H9 (cell line): ENCODE measurements at regions not wholly inside any gene's neighbourhood (a gene's known extent, or its start where the extent isn't known, plus 50 kb on each side); places are given as distances from the start of the nearest gene placed in this dataset.

Source experiments
- DNase-seq: peaks from one replicate; pipeline ENCODE4 v3.0.0-alpha.2; 2017
- H2AFZ ChIP-seq: one replicate; pipeline ENCODE4 v1.6.1; 2013; ENCODE audit warnings: mild to moderate bottlenecking, low read length, control low read depth, moderate library complexity
- H2AK5ac ChIP-seq: 2 replicates; pipeline ENCODE4 v1.6.1; 2013; ENCODE audit warnings: low read length, control low read depth, mixed read lengths; ENCODE audit not compliant: insufficient read length
- H2BK120ac ChIP-seq: one replicate; pipeline ENCODE4 v1.6.1; 2013; ENCODE audit warnings: low read depth, mild to moderate bottlenecking, low read length, control low read depth, inconsistent platforms; ENCODE audit not compliant: poor library complexity, severe bottlenecking
- H2BK12ac ChIP-seq: 2 replicates; pipeline ENCODE4 v1.6.1; 2013; ENCODE audit warnings: low read length, control low read depth, mixed read lengths, low read depth; ENCODE audit not compliant: insufficient read length
- H2BK15ac ChIP-seq: 2 replicates; pipeline ENCODE4 v1.6.1; 2013; ENCODE audit warnings: low read depth, low read length, control low read depth
- H2BK20ac ChIP-seq: one replicate; pipeline ENCODE4 v1.6.1; 2013; ENCODE audit warnings: low read depth, mild to moderate bottlenecking, low read length, control low read depth, inconsistent platforms; ENCODE audit not compliant: poor library complexity, severe bottlenecking
- H2BK5ac ChIP-seq: 2 replicates; pipeline ENCODE4 v1.6.1; 2013; ENCODE audit warnings: low read length, control low read depth, mixed read lengths; ENCODE audit not compliant: insufficient read length
- H3K14ac ChIP-seq: 2 replicates; pipeline ENCODE4 v1.6.1; 2013; ENCODE audit warnings: low read length, control low read depth; ENCODE audit not compliant: insufficient read depth
- H3K18ac ChIP-seq: 2 replicates; pipeline ENCODE4 v1.6.1; 2013; ENCODE audit warnings: low read depth, mild to moderate bottlenecking, mixed read lengths, low read length, control low read depth; ENCODE audit not compliant: insufficient read length
- H3K23ac ChIP-seq: 2 replicates; pipeline ENCODE4 v1.6.1; 2013; ENCODE audit warnings: low read length, control low read depth, mixed read lengths, low read depth; ENCODE audit not compliant: insufficient read length
- H3K23me2 ChIP-seq: 2 replicates; pipeline ENCODE4 v1.6.1; 2013; ENCODE audit warnings: low read depth, mild to moderate bottlenecking, mixed read lengths, low read length, control low read depth; ENCODE audit not compliant: insufficient read length, poor library complexity, severe bottlenecking
- H3K27ac ChIP-seq: 2 replicates; pipeline ENCODE4 v1.5.1; 2013; ENCODE audit warnings: low read length, control low read depth, mixed read lengths, low read depth; ENCODE audit not compliant: insufficient read length
- H3K27me3 ChIP-seq: 2 replicates; pipeline ENCODE4 v1.6.1; 2013; ENCODE audit warnings: low read length, control low read depth, inconsistent platforms; ENCODE audit not compliant: insufficient read depth
- H3K4ac ChIP-seq: 2 replicates; pipeline ENCODE4 v1.6.1; 2013; ENCODE audit warnings: low read depth, mild to moderate bottlenecking, control low read depth, inconsistent platforms, low read length, moderate library complexity
- H3K4me1 ChIP-seq: 2 replicates; pipeline ENCODE4 v1.6.1; 2013; ENCODE audit warnings: low read length, control low read depth, inconsistent platforms; ENCODE audit not compliant: insufficient read depth
- H3K4me2 ChIP-seq: 2 replicates; pipeline ENCODE4 v1.6.1; 2013; ENCODE audit warnings: low read length, control low read depth, mixed read lengths; ENCODE audit not compliant: insufficient read length, insufficient read depth
- H3K56ac ChIP-seq: 2 replicates; pipeline ENCODE4 v1.6.1; 2013; ENCODE audit warnings: low read depth, mild to moderate bottlenecking, mixed read lengths, low read length, control low read depth; ENCODE audit not compliant: insufficient read length
- H3K79me1 ChIP-seq: 2 replicates; pipeline ENCODE4 v1.6.1; 2013; ENCODE audit warnings: low read depth, mild to moderate bottlenecking, moderate library complexity, low read length, control low read depth, inconsistent platforms; ENCODE audit not compliant: insufficient read depth, poor library complexity, severe bottlenecking
- H3K79me2 ChIP-seq: 2 replicates; pipeline ENCODE4 v1.6.1; 2013; ENCODE audit warnings: low read length, control low read depth, inconsistent platforms; ENCODE audit not compliant: insufficient read depth
- H3K9ac ChIP-seq: 2 replicates; pipeline ENCODE4 v1.6.1; 2013; ENCODE audit warnings: low read length, control low read depth, mixed read lengths; ENCODE audit not compliant: insufficient read length; ENCODE audit errors: extremely low read depth
- H3K9me3 ChIP-seq: one replicate; pipeline ENCODE4 v1.6.1; 2013; ENCODE audit warnings: low read depth, low read length, inconsistent platforms; ENCODE audit not compliant: control insufficient read depth
- H3T11ph ChIP-seq: one replicate; pipeline ENCODE4 v1.6.1; 2013; ENCODE audit warnings: mild to moderate bottlenecking, low read length, control low read depth, inconsistent platforms
- H4K20me1 ChIP-seq: one replicate; pipeline ENCODE4 v1.6.1; 2013; ENCODE audit not compliant: control insufficient read depth, insufficient read length, insufficient read depth
- H4K5ac ChIP-seq: 2 replicates; pipeline ENCODE4 v1.6.1; 2013; ENCODE audit warnings: low read depth, mild to moderate bottlenecking, mixed read lengths, low read length, control low read depth; ENCODE audit not compliant: insufficient read length
- H4K8ac ChIP-seq: replicated peaks from 2 replicates; pipeline ENCODE4 v1.6.1; 2013; ENCODE audit warnings: low read length, control low read depth, mixed read lengths, low read depth; ENCODE audit not compliant: insufficient read length
- H4K91ac ChIP-seq: 2 replicates; pipeline ENCODE4 v1.6.1; 2013; ENCODE audit warnings: low read depth, mild to moderate bottlenecking, moderate library complexity, mixed read lengths, low read length, control low read depth; ENCODE audit not compliant: insufficient read length
- H3K27ac Mint-ChIP-seq, 3 experiments: 2 replicates in 2 of 3; 3 replicates in 1 of 3; pipeline ENCODE4 v1.8.0; 2020 to 2021; ENCODE audit warnings: mixed read lengths in 3 of 3, mild to moderate bottlenecking in 1 of 3, moderate library complexity in 1 of 3
- H3K27me3 Mint-ChIP-seq: 2 replicates; pipeline ENCODE4 v1.8.0; 2021; ENCODE audit warnings: low read depth, mild to moderate bottlenecking, moderate library complexity, mixed read lengths
- H3K36me3 Mint-ChIP-seq, 3 experiments: 2 replicates in 2 of 3; 3 replicates in 1 of 3; pipeline ENCODE4 v1.8.0; 2020 to 2021; ENCODE audit warnings: low read depth in 3 of 3, mixed read lengths in 3 of 3; ENCODE audit not compliant: insufficient read depth in 1 of 3
- H3K4me1 Mint-ChIP-seq, 2 experiments: 2 replicates each; pipeline ENCODE4 v1.8.0; 2020; ENCODE audit warnings: mixed read lengths in 2 of 2
- H3K4me3 Mint-ChIP-seq, 2 experiments: 2 replicates in 1 of 2; 3 replicates in 1 of 2; pipeline ENCODE4 v1.8.0; 2020 to 2021; ENCODE audit warnings: mild to moderate bottlenecking in 2 of 2, mixed read lengths in 2 of 2, moderate library complexity in 1 of 2
- H3K9me3 Mint-ChIP-seq, 2 experiments: 2 replicates in 1 of 2; 3 replicates in 1 of 2; pipeline ENCODE4 v1.8.0; 2020; ENCODE audit warnings: mild to moderate bottlenecking in 2 of 2, mixed read lengths in 2 of 2, moderate library complexity in 1 of 2
- CTCF ChIP-seq: fragments of 200-600 bp; sonication (generic); conservative IDR thresholded peaks from 3 replicates; pipeline ENCODE4 v1.8.0; 2021; ENCODE audit warnings: antibody characterized with exemption, mild to moderate bottlenecking
- WGBS: extraction: QIAGEN DNeasy Blood & Tissue Kit; methylation state at CpG from one replicate; pipeline ENCODE4 v1.1.7; 2013; ENCODE audit warnings: missing lambda C conversion rate, low lambda C conversion rate, mixed read lengths; ENCODE audit not compliant: insufficient read length; ENCODE audit errors: extremely low coverage; 5-methylcytosine and 5-hydroxymethylcytosine counted together

- H2BK15ac ChIP-seq: no peak overlapping the region
- no peak overlapping the region for H3K4me2 ChIP-seq
- H3K9me3 Mint-ChIP-seq: no peaks in the 10 kb centered on the region
Measured at GRCh38 chr7:82701949-82702348, 258.4 kb upstream of the CACNA2D1 start.

More at GRCh38 chr7:82701949-82702348, 258.4 kb upstream of the CACNA2D1 start:
- H3K4me1 ChIP-seq: no peaks in the 10 kb centered on the region; the same call in 1 of the 2 replicates
- WGBS: no CpG with 5 or more reads among the region's 1 CpG
- H2BK20ac ChIP-seq: no peak overlapping the region
- no peak overlapping the region for H3K14ac ChIP-seq
- H3K4me1 Mint-ChIP-seq: peaks cover 3 to 19% of the 10 kb centered on the region in 2 experiments; a peak in 3 of 4 replicates
- no peak for TF ChIP-seq CTCF
- H3K79me1 ChIP-seq: no peaks in the 10 kb centered on the region
- no peak overlapping the region for H3K56ac ChIP-seq
- H3K4me3 Mint-ChIP-seq: no peak overlapping the region
- H4K8ac ChIP-seq: no peak overlapping the region
- H2BK12ac ChIP-seq: no peak overlapping the region
- no peaks in the 10 kb centered on the region for H3K9me3 ChIP-seq
- H3K9ac ChIP-seq: no peak overlapping the region
- H3T11ph ChIP-seq: no peak overlapping the region
- H4K5ac ChIP-seq: no peak overlapping the region
- H3K23ac ChIP-seq: no peak overlapping the region
- no peak overlapping the region for H2AK5ac ChIP-seq
- H3K27me3 Mint-ChIP-seq: no peaks in the 10 kb centered on the region
- H3K4ac ChIP-seq: no peak overlapping the region
- no peaks in the 10 kb centered on the region for H3K36me3 Mint-ChIP-seq
- no peak overlapping the region for H2BK5ac ChIP-seq
- no peak overlapping the region for H3K18ac ChIP-seq
- no peak for DNase-seq
- H3K27me3 ChIP-seq: no peaks in the 10 kb centered on the region
- H3K27ac ChIP-seq: no peak overlapping the region
- no peaks in the 10 kb centered on the region for H4K20me1 ChIP-seq
- H4K91ac ChIP-seq: no peak overlapping the region
- no peak overlapping the region for H2AFZ ChIP-seq
- H3K27ac Mint-ChIP-seq: no peak overlapping the region
- H3K79me2 ChIP-seq: no peaks in the 10 kb centered on the region
- no peaks in the 10 kb centered on the region for H3K23me2 ChIP-seq
- H2BK120ac ChIP-seq: no peak overlapping the region
